GM15510 (cell line): ENCODE measurements at regions not wholly inside any gene's neighbourhood (a gene's known extent, or its start where the extent isn't known, plus 50 kb on each side); places are given as distances from the start of the nearest gene placed in this dataset.

Source experiments
- POLR2A ChIP-seq: IDR thresholded peaks from 3 replicates; pipeline ENCODE4 v1.6.1; 2011; ENCODE audit warnings: borderline replicate concordance; ENCODE audit not compliant: insufficient read length; ENCODE audit errors: extremely low read depth

DNA sequence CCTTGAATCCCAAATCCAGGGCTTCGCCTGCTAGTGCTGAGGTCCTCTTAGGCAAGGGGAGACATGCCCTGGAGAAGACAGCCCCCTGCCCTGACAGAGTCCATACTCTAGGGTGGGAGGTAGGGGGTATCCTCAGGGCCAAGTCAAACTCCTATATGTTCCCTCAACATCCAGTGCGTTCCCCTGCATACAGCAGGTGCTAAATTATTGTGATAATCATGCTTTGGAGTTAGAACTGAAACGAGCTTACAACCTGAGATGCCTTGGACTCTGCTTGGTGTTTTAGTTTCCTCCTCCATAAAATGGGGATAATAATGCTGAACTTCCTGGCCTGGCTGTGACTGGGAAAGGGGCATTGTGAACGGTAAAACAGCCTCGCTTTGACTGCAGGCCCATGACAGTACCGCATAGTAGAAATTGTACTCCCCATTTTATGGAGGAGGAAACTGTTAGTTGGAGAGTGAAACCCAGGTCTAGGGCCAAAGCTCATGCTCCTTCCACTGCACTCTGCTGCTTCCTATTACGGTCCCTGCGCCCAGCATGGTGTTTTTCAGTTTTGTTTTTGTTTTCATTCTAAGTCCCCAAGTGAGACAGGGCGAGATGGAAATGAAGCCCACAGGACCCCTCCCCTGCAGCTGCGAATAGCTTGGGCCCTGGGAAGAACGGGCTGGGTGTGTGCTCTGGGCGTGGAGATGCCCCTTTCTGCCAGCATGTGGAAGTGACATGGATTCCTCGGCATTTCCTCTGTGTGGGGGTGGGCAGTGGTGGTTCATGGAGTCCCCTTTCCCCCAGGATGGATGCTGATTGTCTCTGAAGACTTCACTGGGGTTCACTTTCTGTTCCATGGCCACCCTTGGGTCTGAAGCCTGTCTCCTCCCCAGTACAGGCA, 162.5 kb downstream of the VEGFA start:
- no peak for TF ChIP-seq POLR2A

DNA sequence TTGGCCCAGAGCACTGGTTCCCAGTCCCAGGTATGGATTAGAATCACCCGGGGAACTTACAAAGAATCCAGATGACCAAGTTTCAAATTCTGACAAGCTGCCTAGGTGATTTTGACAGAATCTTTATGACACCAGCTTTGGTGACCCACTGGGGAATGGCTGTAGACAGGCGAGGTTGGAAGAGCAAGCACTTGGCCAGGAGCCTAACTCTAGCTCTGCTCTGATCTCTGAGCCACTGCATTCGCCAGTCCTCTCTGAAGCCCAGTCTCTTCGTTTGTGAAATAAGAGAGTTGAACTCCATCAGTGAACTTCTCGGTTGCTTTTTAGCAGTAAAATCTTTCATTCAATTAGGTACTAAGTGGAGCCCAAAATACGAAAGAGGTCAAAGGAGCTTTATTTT, 161.2 kb downstream of the VEGFA start:
- TF ChIP-seq POLR2A = no peak

DNA sequence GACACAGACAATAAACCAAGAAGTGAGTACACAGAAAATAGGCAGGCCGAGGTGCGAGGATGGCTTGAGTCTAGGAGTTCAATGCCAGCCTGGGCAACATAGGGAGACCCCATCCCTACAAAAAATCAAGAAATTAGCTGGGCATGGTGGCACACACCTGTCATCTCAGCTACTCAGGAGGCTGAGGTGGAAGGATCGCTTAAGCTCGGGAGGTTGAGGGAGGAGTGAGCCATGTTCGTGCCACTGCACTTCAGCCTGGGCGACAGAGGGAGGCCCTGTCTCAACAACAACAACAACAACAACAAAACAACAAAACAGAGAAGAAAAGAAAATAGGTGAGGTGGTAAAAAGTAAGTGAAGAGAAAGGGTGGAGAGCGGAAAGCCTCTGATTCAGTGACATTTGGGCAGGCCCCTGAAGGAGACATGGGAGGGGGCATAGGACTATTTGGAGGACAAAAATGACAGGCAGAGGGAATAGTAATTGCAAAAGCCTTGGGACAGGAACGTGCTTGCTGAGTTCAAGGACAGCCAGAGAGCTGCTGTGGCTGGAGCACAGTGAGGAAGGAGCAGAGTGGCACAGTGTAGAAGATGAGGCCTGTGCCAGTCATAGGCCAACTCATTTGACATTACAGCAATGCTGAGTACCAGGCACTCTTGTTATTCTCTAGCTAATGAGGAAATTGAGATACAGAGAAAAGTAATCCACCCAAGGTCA, 160.6 kb downstream of the VEGFA start:
- TF ChIP-seq POLR2A = no peak

DNA sequence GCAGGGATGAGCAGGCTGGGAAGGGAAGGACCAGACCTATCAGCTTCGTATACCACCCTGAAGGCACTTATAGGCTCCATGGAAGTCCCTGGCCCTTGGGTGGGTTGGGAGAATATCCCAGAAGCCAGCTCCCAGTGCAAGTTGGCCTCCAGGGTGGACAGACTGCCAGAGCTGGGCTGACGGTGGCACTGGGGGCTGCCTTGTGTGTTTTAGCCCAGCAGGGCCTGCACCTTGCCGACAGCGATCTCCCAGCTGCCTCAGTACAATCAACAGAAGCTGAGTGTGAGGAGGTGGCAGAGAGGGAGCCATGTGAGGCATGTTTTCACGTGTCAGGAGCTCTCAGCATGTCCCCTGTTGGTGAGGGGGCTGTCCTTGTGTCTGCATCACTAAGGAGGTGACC, 159.5 kb downstream of the VEGFA start:
- TF ChIP-seq POLR2A = no peak

DNA sequence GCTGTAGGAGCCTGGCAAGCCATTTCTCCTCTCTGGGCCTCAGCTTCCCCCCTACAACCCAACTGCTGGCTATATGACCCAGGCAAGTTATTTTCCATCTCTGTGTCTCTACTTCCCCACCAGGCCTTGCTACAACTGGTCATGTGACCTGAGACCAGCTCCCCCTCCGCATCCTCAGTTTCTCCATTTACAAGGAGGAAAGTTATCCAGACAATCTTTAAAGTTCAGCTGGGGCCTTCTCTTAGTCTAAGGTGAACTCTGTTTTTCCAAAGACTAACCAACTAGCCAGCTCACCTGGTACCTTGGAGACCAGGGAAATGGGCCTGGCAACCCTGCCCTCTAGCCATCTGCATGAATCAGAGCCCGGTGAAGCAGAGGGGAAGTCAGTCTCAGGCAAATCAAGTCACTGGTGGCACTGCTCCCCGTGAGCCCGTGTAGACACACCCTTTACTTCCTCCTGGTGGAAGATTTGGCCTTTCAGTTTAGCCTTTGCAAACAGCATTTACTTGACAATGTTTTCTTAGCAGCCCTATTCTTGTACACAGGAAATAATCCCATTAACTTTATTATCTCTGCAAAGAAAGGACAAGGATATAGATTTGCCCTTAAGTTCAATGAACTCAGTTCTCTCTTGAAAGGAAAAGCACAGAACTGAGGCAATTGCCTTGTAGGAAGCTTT, 157.7 kb downstream of the VEGFA start:
- TF ChIP-seq POLR2A = no peak

DNA sequence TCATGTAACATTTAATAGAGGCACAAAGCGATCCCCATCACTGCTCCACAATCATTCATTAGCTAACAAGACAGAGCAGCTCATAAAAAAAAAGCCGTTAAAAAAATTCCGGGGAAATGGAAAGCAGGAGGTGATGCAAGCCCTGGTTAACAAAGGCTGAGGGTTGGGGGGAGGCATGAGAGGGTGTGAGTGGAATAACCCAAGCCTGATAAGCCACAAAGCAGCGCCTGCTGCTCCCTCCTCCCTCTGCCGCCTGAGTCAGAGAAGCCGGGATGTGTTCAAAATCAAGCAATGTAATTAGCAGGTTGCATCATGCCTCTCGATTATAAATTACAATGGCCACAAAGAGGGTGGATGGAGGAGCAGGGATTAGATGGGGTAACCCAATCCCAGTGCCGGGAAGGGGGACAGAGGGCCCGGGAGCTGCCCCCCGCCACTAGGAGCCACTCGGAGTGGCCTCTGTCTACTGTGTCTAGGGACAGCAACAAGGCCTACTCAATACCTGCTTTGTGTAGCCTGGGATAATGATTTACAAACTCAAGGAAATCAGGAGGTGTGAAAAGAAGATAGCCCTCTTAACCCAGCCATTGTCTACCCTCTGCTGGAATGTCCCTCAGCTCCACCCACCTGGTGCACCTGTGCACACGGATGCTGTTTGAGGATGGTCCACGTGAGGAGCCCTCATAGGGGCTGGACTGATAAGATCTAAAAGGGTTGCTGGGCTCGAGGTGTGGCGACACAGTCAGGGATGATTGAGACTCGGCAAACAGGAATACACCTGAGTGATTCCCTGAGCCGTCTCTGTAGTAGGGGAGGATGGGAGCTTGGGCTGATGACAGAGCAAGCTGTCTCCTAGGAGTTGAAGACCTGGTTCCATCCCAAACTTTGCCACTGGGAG, 156.9 kb downstream of the VEGFA start:
- TF ChIP-seq POLR2A = no peak

DNA sequence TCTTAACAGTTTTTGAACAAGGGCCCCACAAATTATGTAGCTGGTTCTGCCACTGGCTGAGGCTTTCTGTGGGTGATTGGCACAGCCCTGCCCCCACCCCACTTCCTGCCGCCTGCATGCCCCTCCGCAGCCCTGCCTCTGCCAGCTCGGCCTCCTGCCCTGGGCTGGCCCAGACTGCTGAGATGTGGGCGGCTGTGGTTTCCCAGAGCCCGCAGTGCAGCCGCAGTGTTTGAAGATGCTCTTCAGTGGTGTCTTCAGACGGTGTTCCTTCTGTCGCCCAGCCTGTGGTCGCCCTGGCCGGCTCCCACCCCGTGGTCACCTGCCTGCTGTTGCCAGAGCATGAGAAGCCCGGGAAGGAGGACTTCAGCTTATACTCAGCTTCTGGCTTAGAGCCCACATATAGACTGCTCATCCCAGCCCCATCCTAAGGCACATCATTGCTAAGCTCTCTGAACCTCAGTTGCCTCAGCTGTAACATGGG, 154.3 kb downstream of the VEGFA start:
- no peak for TF ChIP-seq POLR2A

DNA sequence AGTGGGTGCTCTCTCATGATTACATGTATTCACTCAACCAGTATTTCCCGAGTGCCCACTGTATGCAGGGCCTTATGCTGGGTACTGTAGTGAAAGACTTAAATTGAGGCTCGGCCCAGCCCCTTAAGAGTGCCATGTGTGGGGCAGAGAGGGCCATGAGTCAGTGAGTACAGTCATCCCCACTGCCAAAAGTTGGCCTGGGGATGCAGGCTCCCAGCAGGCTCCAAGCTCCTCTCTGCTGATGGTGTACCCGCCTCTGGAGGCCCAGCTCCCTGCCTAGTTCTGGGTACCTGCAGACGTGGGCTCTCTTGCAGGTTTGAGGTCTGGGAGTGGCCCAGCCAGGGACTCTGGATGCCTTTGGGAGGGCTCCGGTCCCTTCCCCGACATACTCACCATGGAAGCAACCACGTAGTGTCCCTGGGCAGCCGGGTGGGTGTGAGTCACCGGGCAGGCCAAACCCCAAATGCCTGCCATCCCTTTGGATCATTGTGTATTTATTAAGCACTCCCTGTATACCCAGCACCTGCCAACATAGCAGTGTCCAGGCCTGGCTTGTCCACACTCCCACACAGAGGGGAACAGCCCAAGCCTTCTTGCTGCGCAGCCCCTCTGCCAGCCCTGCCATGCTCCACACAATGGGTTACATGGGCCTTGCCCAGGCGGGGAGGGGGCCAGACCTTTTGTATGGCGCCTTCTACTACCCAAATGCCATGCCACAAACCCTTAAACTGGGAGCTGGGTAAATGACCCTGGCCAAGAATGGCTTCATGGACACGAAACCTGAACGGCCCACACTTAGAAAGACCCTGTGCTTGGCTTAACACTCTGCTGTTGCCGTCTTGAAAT, 153.6 kb downstream of the VEGFA start:
- TF ChIP-seq POLR2A = no peak

DNA sequence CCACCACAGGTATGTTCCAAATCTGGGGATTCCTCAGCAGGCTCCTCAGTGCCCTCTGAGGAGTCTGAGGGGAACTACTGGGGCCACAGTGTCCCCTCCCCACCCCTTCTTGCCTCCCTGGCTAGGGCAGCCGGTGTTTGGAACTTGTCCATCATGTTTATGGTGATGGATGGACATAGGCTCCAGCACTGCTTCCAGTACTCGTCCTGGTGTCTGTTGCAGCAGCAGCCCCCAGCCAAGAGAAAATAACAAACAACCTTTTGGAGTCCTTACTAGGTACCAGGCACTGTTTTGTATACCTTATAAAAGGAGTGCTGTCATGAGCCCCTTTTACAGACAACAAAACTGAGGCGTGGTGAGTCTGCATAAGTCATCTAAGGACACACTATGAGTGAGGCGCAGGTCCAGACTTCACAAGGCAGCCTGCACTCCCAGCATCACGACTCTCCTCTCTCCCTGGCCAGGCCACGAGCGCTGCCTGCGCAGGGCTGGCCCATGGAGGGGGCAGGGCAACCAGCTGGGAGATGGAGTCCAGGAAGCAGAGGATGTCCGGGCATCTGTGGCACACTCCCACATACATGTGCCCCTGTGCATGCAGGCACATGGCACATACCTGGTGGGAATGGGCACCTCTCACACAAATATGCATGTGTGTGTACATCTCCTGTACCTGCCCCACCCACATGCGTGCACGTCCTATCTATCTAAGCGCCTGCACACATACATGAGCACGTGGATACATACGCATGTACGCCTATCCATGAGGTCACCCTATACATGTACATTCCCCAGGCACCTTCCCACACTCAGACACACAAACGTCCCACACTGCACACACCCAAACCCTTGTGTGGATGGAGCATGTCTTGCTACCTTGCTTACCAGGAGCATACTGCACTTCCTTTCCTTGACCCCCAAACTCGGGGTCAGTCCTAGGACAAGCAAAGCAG, 152.7 kb downstream of the VEGFA start:
- no peak for TF ChIP-seq POLR2A

DNA sequence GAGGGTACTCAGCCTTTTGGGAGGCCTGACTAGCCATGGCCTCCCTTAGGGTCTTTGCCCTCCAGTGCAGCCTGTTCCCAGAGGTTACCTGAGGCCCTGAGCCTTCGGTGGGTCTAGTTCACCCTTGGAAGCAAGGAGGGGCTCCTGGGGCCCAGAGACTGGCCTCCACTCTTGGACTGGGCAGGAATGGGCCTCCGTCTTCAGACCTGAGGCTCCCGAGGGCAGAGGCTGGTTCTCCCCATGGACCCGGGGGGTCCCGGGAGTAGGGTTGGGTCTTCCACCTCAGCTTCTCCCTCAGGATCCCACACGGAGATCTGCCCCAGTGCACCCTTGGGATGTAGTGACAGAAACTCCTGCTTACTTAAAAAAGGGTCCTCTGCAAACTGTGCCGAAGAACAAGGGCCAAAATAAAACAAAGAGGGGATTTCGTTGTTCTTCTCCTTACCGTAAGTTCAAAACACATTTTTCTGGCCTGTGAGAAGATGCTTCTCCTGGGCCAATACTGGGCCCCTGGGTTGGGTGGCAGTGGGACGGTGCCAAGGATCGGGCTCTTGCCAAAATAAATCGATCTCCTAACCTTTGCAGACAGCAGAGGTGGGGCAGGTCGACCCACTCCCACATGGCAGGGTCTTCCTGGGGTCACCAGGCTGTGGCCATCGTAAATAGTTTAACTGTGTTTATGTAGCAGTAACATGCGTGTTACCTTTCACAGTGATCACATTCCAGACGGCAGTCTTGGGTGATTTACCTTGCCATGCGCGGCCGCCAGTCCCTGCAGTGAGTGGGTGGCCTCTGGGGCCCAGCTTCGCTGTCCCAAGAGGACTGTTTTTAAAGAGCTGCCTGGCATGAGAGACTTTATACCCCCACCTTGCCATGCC, 151.8 kb downstream of the VEGFA start:
- no peak for TF ChIP-seq POLR2A

DNA sequence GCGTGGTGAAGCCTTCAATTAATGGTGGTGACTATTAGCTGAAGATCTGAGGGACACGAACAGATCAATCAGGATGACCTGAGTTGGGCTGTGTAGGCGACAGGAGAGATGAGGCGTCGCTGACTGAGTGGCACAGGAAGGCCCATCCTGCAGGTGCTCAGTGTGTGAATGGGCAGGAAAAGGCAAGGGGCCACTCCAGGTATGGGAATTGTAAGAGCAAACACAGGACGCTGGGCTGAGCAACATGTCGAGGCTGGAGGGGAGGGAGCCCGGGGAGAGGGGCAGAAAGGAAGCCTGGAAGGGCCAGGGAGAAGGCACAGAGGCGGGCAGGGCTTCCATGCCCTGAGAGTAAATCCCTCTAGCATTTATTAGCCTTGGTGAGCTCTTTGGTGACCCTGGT, 151.0 kb downstream of the VEGFA start:
- no peak for TF ChIP-seq POLR2A
